ENCODE measurements at regions not wholly inside any gene's neighbourhood (a gene's known extent, or its start where the extent isn't known, plus 50 kb on each side); places are given as distances from the start of the nearest gene placed in this dataset.

DNA sequence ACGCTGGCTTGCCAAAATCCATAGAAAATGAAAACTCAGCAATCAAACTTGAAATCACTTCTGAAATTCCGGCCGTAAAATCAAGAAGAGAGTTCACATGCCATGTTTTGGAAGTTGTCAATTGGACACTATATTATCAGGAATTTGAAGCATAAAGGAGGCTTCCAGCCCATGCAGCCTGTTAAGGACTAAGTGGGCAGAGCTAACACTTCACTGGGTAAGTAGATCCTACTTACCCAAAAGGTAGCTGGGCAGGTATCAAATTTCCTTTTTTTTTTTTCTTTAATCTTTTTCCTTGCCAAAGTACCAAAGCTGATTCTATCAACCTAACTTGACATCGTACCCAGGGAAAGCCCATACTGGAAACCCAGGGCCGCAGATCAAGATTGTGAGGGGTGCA, 71.5 kb upstream of the ARHGAP5 start:
- no peak for TF ChIP-seq POLR2AphosphoS5 (IDR thresholded peaks at IDR 0.05)
- TF ChIP-seq, protein P1, sequence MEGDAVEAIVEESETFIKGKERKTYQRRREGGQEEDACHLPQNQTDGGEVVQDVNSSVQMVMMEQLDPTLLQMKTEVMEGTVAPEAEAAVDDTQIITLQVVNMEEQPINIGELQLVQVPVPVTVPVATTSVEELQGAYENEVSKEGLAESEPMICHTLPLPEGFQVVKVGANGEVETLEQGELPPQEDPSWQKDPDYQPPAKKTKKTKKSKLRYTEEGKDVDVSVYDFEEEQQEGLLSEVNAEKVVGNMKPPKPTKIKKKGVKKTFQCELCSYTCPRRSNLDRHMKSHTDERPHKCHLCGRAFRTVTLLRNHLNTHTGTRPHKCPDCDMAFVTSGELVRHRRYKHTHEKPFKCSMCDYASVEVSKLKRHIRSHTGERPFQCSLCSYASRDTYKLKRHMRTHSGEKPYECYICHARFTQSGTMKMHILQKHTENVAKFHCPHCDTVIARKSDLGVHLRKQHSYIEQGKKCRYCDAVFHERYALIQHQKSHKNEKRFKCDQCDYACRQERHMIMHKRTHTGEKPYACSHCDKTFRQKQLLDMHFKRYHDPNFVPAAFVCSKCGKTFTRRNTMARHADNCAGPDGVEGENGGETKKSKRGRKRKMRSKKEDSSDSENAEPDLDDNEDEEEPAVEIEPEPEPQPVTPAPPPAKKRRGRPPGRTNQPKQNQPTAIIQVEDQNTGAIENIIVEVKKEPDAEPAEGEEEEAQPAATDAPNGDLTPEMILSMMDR (IDR thresholded peaks at IDR 0.05): no peak

All from gastroesophageal sphincter (tissue), 3 donors.